CD4-positive, alpha-beta T cell treated with Interleukin-1 beta for 1 hour (primary cell): ENCODE measurements at regions not wholly inside any gene's neighbourhood (a gene's known extent, or its start where the extent isn't known, plus 50 kb on each side); places are given as distances from the start of the nearest gene placed in this dataset.
"Not testable (repeated sequence)": the region's sequence is repeated elsewhere in the genome, so short reads cannot be mapped to it uniquely, and the experiment has no call there.

Experiments
- DNase-seq, 2 donors: peaks; one replicate each; pipeline ENCODE4 v3.0.0-alpha.2; 2020 to 2022

- no peak for DNase-seq
Measured at GRCh38 chr1:116185161-116185701, 74.0 kb downstream of the MAB21L3 start.

GRCh38 chr1:116189481-116189880 is 78.3 kb downstream of the MAB21L3 start:
- DNase-seq: no peak

GRCh38 chr1:116191294-116191693 is 80.1 kb downstream of the MAB21L3 start:
- no peak for DNase-seq

- no peak for DNase-seq
Measured at GRCh38 chr1:116193768-116194167, 82.6 kb downstream of the MAB21L3 start.

GRCh38 chr1:116194568-116194967 is 83.4 kb downstream of the MAB21L3 start:
- DNase-seq: no peak

DNA sequence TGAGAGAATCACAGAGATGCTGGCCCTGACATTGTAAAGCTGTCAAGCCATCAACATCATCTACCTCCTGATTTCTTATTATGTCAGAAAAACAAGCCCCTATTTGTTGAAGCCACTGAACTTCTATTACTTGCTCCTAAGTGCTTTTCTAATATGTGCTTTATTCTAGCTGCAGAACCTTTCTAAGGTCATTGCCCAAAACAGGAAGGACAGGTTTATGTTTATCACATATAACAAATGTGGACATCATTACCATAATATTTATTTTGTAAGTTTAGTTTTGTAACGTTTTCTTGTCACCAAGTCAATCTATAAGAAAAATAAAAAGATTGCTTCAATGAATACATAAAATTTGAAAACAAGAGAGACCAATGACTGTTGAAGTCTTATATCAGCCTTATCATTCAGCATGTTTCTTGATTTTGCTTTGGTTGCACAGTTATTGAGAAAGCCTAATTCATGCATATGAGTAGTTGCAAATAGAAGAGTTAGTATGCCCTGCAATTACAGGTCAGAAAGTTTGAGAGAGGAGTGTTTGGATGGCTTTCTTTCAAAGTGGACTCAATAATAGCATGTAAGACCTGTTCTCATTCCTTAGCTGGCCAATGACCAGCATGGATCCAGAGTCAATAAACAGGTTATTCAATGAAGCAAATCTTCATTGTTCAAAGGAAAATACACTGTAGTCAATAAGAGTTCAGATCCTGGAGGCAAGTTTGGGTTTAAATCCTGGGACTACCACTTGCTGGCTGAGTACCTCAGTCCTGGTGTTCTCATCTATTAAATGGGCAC is 84.1 kb downstream of the MAB21L3 start:
- no peak for DNase-seq

GRCh38 chr1:116200343-116200742 is 89.1 kb downstream of the MAB21L3 start:
- DNase-seq: not testable (repeated sequence)

DNA sequence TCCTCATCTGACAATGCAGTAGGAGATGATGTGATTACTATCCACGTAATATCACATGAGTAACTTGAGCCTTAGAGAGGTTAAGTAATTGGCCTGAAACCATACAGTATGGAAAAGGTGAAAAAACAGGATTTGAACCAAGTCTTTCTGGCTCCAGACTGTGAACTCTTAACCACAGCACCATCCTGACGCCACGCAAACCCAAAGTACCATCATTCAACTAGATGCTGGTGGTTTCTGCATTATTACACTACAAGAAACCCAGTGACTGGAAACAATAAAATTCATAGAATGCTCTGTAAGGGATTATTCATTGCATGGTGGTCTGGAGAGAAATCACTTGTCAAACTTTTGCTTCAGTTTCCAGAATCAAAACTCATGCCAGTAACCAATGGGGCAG is 90.7 kb downstream of the MAB21L3 start:
- DNase-seq: no peak

DNA sequence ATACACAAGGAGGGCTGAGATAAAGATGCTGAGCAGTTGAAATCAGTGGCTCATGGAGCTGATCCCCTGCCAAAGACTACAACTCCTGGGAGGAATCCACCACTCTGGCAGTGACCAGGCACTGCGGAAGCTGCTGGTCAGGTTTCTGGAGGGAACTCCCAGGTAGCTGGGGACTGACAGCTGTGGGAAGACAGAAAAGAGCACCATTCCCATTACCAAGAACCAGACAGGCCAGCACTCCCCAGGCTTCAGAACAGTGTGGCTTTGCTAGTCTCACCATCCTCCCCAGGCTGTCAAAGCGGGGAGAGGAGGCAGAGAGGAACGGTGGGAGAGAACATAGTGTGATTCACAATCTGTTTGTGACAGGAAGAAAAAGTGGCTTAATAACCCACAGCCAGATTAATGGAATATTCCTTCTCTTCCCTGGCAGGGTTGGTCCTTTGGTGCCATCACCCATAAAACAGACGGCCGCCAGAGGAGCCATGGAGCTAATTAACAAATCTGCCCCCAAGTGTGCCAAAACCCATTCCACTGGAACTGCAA is 92.1 kb downstream of the MAB21L3 start:
- DNase-seq: no peak

DNA sequence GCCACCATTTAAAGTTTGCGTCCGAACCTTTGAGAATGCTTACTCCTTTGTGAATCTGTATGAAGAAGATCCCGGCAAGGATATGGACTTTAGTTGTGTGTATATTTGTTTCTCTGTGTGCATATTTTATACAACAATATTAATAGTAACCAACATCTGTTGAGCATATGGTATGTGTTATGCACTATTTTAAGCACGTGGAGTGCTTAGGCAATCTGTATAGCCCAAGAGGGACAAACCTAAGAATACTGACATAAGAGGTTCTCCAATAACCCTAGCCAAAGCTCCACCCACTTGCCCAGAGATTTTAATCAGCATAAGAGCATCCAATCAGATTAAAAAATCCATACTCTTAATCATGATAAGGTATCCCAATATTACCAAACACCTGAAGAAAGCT is 92.7 kb downstream of the MAB21L3 start:
- no peak for DNase-seq

- DNase-seq: no peak
Measured at GRCh38 chr1:116205941-116206679, 94.9 kb downstream of the MAB21L3 start.

DNA sequence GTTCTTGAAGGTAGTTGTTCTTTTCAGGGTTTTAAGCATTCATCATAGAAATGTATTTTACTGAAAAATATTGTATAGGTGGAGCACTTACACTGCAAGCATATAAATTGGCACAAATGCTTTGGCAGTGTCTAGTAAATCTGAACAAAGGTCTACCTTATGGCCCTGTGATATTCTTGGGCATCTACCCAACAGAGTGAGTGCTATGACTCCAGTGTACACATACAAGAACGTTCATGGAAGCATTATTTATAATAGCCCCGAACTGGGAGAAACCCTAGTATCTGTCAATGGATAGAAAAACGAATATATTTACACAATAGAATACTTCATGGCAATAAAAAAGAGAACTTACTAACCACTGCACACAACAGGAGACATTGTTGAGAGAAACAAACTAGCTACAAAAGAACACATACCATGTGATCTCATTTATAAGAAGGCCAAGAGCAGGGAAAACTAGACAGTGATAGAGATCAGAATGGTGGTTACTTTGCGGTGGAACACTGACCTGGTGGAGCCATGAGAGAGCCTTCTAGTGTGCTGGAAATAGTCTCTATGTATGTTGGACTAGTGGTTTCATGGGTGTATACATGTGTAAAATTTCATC is 96.0 kb downstream of the MAB21L3 start:
- DNase-seq: no peak

GRCh38 chr1:116208136-116208535 is 96.9 kb downstream of the MAB21L3 start:
- no peak for DNase-seq

GRCh38 chr1:116211294-116211693 is 100.1 kb downstream of the MAB21L3 start:
- DNase-seq: no peak

DNA sequence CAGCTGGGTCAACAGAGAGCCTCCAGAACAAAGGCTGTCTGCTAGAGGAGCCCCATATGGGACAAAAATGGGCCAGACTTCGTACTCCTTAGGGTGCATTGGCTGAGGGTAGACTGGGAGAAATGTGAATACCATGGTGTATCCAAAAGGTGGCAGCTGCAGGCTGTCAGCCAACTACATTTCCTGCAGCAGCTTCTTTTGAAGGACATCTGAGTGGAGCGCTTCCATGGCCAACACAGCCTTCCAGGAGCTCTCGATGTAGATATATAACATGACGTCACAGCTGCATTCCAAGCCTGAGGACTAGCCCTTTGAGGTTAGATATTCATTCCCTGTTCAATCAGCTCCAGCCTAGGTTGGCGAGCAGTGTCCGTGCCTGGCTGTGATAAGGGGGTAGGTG is 107.7 kb downstream of the MAB21L3 start:
- DNase-seq: no peak

DNA sequence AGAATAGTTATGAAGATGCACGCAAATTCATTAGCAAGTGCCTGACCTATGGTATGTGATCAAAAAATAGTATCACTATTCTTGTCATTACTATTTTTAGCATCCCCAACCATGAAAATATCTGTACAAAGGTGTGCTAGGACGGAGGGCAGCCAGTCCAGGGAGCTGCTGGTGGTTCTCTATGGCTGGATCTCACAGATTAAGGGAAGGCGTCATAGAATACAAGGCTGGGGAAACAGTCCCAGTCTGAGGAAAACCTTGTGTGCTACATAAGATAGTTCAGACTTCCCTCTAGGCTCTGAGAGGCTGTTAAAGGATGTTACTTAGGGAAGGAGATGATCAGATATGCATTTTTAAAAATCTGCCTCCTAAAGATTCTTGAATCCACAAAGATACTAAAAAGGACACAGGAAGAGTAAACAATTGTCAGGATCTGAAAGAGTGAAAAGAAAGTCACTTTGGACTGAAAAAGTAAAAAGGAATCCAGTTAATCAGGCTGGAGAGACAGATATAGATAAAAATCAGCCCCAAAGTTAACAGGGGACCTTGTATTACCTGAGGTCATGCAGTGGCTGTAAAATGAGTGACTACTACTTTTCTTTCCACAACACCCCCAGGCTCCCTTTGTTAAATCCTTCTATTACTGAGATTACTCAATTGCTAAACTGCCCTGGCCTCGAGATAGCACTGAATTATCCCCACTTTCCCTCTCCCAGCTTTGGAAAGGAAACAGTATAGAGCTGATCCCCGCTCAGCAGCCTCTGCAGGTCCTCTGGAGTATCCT is 108.6 kb downstream of the MAB21L3 start:
- DNase-seq: no peak

DNA sequence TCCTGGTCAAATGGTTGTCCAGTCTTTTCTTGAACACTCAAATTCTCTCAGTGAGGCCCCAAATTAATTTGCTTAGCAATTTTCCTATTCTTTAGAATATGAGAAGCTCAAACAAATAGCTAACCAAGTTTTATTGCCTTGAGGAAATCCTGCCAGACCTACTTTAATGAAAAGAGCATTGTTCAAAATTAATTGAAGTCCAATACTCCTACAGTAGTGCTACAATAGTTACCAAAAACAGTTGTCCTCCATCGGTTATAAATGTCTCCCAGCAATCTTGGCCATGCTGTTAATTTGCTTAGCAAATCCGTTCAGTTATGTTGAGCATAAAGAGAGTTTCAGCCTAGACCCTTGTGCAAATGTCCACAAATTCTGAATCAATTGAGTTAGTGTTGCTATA is 112.9 kb downstream of the MAB21L3 start:
- DNase-seq: no peak

- no peak for DNase-seq
Measured at GRCh38 chr1:116224561-116224960, 113.4 kb downstream of the MAB21L3 start.

DNA sequence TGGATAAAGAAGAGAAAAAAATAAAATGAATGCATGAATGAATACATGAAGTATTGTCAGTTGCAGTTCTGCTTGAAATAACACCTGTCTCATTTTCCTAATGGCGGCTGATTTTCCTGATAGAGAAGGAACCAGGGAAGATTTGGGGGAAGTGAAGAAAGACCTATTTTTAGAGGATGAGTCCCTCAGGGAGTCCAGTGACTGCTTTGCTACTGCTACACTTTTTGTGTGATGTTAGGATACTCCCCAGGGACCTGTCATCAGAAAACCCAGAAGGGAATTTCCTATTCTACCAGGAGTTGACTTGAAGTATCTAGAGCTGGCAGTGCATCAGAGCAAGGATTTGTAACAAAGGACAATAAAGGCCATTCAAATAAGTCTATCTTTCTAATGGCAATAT is 114.8 kb downstream of the MAB21L3 start:
- DNase-seq: no peak

DNA sequence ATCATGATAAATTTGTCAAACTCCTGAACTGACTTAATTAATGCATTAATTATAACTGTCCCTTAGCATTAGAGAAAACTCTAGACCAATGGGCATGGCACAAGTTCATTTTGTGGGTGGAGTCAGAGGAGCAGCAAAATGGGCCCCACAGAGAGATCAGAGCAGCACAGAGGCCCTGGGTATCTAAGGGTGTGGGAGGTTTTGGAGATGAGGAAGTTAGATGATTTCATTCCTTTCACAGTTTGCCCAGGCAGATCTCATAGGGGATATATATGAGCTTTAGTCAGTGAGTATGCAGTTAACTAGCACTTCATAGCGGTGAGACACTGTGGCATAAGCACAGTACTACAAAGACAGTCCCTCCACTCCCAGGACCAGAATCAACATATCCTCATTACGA is 117.3 kb downstream of the MAB21L3 start:
- no peak for DNase-seq

DNA sequence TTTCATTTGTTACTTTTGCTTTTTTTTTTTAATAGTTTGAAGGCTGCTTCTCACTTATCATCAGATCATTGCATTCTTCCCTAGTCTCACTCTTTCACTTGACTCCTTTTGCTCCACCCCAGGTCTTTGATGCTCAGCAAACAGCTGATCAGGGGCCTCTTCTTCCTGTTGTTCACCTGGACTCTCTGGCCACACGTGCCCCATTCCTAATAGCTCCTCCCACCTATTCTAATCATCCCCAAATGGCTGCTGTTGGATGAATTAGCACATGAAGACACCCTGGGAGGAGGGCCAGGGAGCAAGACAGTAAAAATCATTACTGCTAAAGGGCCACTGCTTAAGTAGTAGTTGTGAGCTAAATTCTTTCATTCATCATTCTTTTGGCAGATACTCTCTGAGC is 119.5 kb downstream of the MAB21L3 start:
- DNase-seq: no peak

GRCh38 chr1:116231752-116232151 is 120.6 kb downstream of the MAB21L3 start:
- no peak for DNase-seq
